NB4 (cell line): ENCODE measurements at regions not wholly inside any gene's neighbourhood (a gene's known extent, or its start where the extent isn't known, plus 50 kb on each side); places are given as distances from the start of the nearest gene placed in this dataset.

Experiments
- DNase-seq: peaks from one replicate; pipeline ENCODE4 v3.0.0; 2010; ENCODE audit warnings: low read depth
- H3K4me3 ChIP-seq: one replicate; pipeline ENCODE4 v1.5.1; 2011; ENCODE audit warnings: mild to moderate bottlenecking, low read depth, low read length, moderate library complexity
- MAX ChIP-seq: IDR thresholded peaks from 2 replicates; pipeline ENCODE4 v1.6.1; 2011; ENCODE audit warnings: low read depth, low read length
- MYC ChIP-seq: IDR thresholded peaks from 2 replicates; pipeline ENCODE4 v1.6.1; 2011; ENCODE audit warnings: low read depth, low read length
- POLR2A ChIP-seq: IDR thresholded peaks from 2 replicates; pipeline ENCODE4 v1.6.1; 2011; ENCODE audit warnings: mild to moderate bottlenecking; ENCODE audit not compliant: insufficient read length; ENCODE audit errors: extremely low read depth
- TF ChIP-seq, protein P1 (sequence below): IDR thresholded peaks from one replicate; pipeline ENCODE4 v1.5.1; 2012; ENCODE audit warnings: low read depth, low read length

DNA sequence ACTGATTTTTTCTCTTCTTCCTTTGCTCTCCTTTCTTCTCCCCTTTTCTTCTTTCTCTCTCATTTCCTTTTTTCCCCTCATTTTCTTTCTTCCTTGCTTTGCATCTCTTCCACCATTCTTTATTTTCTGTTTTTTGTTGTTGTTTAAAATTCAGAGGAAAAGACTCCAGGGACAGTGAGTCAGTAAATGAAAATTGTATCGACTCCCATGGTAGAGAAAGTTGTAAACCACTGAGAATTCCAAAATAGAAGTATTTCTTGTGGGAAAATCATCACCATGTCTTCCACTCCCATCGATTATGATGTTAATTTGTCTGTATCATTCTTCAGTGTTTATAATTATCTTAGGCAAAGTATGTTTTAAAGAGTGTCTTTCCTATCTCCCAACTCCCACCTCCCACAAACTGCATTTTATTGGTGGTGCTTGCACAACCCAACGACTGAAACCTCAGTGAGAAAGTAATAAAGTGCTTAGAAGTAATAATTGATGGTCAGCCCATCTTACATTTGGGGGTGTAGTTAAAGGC is 134.3 kb downstream of the IRS1 start:
- TF ChIP-seq, protein P1, sequence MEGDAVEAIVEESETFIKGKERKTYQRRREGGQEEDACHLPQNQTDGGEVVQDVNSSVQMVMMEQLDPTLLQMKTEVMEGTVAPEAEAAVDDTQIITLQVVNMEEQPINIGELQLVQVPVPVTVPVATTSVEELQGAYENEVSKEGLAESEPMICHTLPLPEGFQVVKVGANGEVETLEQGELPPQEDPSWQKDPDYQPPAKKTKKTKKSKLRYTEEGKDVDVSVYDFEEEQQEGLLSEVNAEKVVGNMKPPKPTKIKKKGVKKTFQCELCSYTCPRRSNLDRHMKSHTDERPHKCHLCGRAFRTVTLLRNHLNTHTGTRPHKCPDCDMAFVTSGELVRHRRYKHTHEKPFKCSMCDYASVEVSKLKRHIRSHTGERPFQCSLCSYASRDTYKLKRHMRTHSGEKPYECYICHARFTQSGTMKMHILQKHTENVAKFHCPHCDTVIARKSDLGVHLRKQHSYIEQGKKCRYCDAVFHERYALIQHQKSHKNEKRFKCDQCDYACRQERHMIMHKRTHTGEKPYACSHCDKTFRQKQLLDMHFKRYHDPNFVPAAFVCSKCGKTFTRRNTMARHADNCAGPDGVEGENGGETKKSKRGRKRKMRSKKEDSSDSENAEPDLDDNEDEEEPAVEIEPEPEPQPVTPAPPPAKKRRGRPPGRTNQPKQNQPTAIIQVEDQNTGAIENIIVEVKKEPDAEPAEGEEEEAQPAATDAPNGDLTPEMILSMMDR: no peak
- TF ChIP-seq MAX: no peak
- TF ChIP-seq MYC: no peak
- no peak for TF ChIP-seq POLR2A
- DNase-seq: no peak
- H3K4me3 ChIP-seq: no peak overlapping the region

GRCh38 chr2:226664661-226665060 is 135.0 kb downstream of the IRS1 start:
- no peak for DNase-seq
- no peak overlapping the region for H3K4me3 ChIP-seq
- TF ChIP-seq MAX (no peak), MYC (no peak), POLR2A (no peak)
- TF ChIP-seq, protein P1: no peak

- no peak overlapping the region for H3K4me3 ChIP-seq
- DNase-seq: no peak
- TF ChIP-seq, protein P1: no peak
- TF ChIP-seq POLR2A (no peak), MYC (no peak), MAX (no peak)
Measured at GRCh38 chr2:226664140-226664539, 135.5 kb downstream of the IRS1 start.

GRCh38 chr2:226661789-226662545 is 137.7 kb downstream of the IRS1 start:
- no peak overlapping the region for H3K4me3 ChIP-seq
- TF ChIP-seq POLR2A (no peak), MYC (no peak), MAX (no peak)
- TF ChIP-seq, protein P1: no peak
- no peak for DNase-seq

DNA sequence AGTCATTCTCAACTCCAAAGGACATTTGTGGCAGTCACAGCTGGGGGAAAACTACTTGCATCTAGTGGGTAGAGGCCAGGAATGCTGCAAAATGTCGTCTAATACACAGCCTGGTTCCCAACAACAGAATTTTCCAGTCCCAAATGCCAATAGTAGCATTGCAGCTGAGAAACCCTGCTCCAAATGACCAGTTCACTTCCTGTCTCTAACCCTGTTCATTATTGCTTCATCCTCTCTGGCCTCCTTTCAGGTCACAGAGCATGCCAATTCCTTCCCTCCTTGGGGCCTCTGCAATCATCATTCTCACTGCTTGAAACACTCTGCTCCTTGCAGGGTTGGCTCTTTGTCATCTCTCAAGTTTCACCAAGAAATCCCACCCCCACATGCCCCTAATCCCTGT is 139.1 kb downstream of the IRS1 start:
- peak; percentile 80 for DNase-seq
- TF ChIP-seq, protein P1: no peak
- no peak for TF ChIP-seq MYC
- TF ChIP-seq MAX: no peak
- no peak for TF ChIP-seq POLR2A
- H3K4me3 ChIP-seq: no peak overlapping the region
